A549 (cell line): ENCODE measurements at regions not wholly inside any gene's neighbourhood (a gene's known extent, or its start where the extent isn't known, plus 50 kb on each side); places are given as distances from the start of the nearest gene placed in this dataset.
"Not testable (repeated sequence)": the region's sequence is repeated elsewhere in the genome, so short reads cannot be mapped to it uniquely, and the experiment has no call there.

Source experiments
- CHD4 ChIP-seq: fragments of 200-600 bp; sonication (generic); IDR thresholded peaks from 2 replicates; pipeline ENCODE4 v1.6.1; 2016; ENCODE audit warnings: antibody characterized with exemption, mild to moderate bottlenecking, borderline replicate concordance
- JUN ChIP-seq, 2 experiments: fragments of >200 bp; sonication (Bioruptor Twin); formaldehyde crosslinking; IDR thresholded peaks; 2 replicates in 1 of 2; 3 replicates in 1 of 2; pipeline ENCODE4 v1.6.1; 2016 to 2017
- MAZ ChIP-seq: fragments of 150-350 bp; IDR thresholded peaks from 2 replicates; pipeline ENCODE4 v1.6.1; 2014; ENCODE audit warnings: antibody characterized with exemption, low read depth, low read length, borderline replicate concordance
- POLR2A ChIP-seq: IDR thresholded peaks from 2 replicates; pipeline ENCODE4 v1.6.1; 2012; ENCODE audit warnings: mild to moderate bottlenecking, low read length
- RAD21 ChIP-seq, 2 experiments: fragments of >200 bp in 1 of 2; sonication (Bioruptor Twin) in 1 of 2; formaldehyde crosslinking in 1 of 2; IDR thresholded peaks in 1 of 2; conservative IDR thresholded peaks in 1 of 2; 2 replicates in 1 of 2; 3 replicates in 1 of 2; pipeline ENCODE4 v1.6.1; 2012 to 2018; ENCODE audit warnings: inconsistent platforms in 1 of 2
- RCOR1 ChIP-seq: fragments of 150-350 bp; IDR thresholded peaks from 2 replicates; pipeline ENCODE4 v1.6.1; 2014; ENCODE audit warnings: antibody characterized with exemption, low read length, low read depth
- SREBF2 ChIP-seq: fragments of 450-650 bp; IDR thresholded peaks from 2 replicates; pipeline ENCODE4 v1.6.1; 2014; ENCODE audit warnings: mild to moderate bottlenecking, moderate library complexity
- TP53 ChIP-seq: fragments of 250-450 bp; sonication (Bioruptor Pico); IDR thresholded peaks from 2 replicates; pipeline ENCODE4 v1.5.0; 2021; ENCODE audit warnings: mild to moderate bottlenecking, moderate library complexity
- ZC3H11A ChIP-seq: fragments of 450-650 bp; IDR thresholded peaks from 2 replicates; pipeline ENCODE4 v1.6.1; 2014; ENCODE audit warnings: antibody characterized with exemption, mild to moderate bottlenecking
- TF ChIP-seq, protein P1 (sequence below): fragments of >200 bp; sonication (Bioruptor Twin); formaldehyde crosslinking; IDR thresholded peaks from 3 replicates; pipeline ENCODE4 v1.5.1; 2016
- TF ChIP-seq, protein P2 (sequence below): fragments of 450-650 bp; IDR thresholded peaks from 2 replicates; pipeline ENCODE4 v1.6.1; 2014; ENCODE audit warnings: antibody characterized with exemption
- TF ChIP-seq, protein P3 (sequence below): fragments of 250-450 bp; sonication (Bioruptor Pico); IDR thresholded peaks from 2 replicates; pipeline ENCODE4 v1.5.0; 2020; ENCODE audit warnings: low read depth, mild to moderate bottlenecking, moderate library complexity

DNA sequence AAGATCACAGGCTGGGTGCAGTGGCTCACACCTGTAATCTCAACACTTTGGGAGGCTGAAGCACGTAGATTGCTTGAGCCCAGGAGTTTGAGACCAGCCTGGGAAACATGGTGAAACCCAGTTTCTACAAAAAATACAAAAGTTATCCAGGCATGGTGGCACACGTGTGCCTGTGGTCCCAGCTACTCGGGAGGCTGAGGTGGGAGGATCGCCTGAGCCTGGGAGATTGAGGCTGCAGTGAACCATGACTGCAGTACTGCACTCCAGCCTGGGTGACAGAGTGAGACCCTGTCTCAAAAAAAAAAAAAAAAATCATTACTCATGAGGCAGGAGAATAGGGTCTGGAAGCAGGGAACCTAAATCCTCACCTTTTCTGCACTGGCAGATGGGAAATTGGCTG lies 79.1 kb upstream of the CLDN5 start:
- TF ChIP-seq TP53; RCOR1; POLR2A; SREBF2; ZC3H11A; MAZ; JUN (IDR thresholded peaks at IDR 0.05); CHD4; RAD21 (conservative IDR thresholded peaks at IDR 0.05 in 1 of 2, IDR thresholded peaks at IDR 0.05 in 1 of 2): not testable (repeated sequence)
- TF ChIP-seq, protein P1, sequence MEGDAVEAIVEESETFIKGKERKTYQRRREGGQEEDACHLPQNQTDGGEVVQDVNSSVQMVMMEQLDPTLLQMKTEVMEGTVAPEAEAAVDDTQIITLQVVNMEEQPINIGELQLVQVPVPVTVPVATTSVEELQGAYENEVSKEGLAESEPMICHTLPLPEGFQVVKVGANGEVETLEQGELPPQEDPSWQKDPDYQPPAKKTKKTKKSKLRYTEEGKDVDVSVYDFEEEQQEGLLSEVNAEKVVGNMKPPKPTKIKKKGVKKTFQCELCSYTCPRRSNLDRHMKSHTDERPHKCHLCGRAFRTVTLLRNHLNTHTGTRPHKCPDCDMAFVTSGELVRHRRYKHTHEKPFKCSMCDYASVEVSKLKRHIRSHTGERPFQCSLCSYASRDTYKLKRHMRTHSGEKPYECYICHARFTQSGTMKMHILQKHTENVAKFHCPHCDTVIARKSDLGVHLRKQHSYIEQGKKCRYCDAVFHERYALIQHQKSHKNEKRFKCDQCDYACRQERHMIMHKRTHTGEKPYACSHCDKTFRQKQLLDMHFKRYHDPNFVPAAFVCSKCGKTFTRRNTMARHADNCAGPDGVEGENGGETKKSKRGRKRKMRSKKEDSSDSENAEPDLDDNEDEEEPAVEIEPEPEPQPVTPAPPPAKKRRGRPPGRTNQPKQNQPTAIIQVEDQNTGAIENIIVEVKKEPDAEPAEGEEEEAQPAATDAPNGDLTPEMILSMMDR, result not testable (repeated sequence)
- TF ChIP-seq, protein P2, sequence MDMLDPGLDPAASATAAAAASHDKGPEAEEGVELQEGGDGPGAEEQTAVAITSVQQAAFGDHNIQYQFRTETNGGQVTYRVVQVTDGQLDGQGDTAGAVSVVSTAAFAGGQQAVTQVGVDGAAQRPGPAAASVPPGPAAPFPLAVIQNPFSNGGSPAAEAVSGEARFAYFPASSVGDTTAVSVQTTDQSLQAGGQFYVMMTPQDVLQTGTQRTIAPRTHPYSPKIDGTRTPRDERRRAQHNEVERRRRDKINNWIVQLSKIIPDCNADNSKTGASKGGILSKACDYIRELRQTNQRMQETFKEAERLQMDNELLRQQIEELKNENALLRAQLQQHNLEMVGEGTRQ, result not testable (repeated sequence)
- TF ChIP-seq, protein P3, sequence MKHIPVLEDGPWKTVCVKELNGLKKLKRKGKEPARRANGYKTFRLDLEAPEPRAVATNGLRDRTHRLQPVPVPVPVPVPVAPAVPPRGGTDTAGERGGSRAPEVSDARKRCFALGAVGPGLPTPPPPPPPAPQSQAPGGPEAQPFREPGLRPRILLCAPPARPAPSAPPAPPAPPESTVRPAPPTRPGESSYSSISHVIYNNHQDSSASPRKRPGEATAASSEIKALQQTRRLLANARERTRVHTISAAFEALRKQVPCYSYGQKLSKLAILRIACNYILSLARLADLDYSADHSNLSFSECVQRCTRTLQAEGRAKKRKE (CRISPR knock-in tag), result not testable (repeated sequence)
